ENCODE measurements at regions not wholly inside any gene's neighbourhood (a gene's known extent, or its start where the extent isn't known, plus 50 kb on each side); places are given as distances from the start of the nearest gene placed in this dataset.
"Not testable (repeated sequence)": the region's sequence is repeated elsewhere in the genome, so short reads cannot be mapped to it uniquely, and the experiment has no call there.

- no peak for DNase-seq
Observed at GRCh38 chr2:100704711-100705110, 115.2 kb upstream of the NPAS2 start.

GRCh38 chr2:100707016-100707947 lies 112.7 kb upstream of the NPAS2 start:
- DNase-seq: no peak

GRCh38 chr2:100708333-100708732 lies 111.6 kb upstream of the NPAS2 start:
- DNase-seq: no peak

- no peak for DNase-seq
Observed at GRCh38 chr2:100713106-100713505, 106.8 kb upstream of the NPAS2 start.

- DNase-seq: not testable (repeated sequence)
Observed at GRCh38 chr2:100714396-100715010, 105.4 kb upstream of the NPAS2 start.

- not testable (repeated sequence) for DNase-seq
Observed at GRCh38 chr2:100715861-100716260, 104.1 kb upstream of the NPAS2 start.

GRCh38 chr2:100716581-100716980 lies 103.4 kb upstream of the NPAS2 start:
- no peak for DNase-seq

GRCh38 chr2:100718065-100718629 lies 101.8 kb upstream of the NPAS2 start:
- no peak for DNase-seq

- no peak for DNase-seq
Observed at GRCh38 chr2:100720445-100720844, 99.5 kb upstream of the NPAS2 start.

GRCh38 chr2:100721693-100722092 lies 98.2 kb upstream of the NPAS2 start:
- DNase-seq: no peak

GRCh38 chr2:100722125-100722524 lies 97.8 kb upstream of the NPAS2 start:
- DNase-seq: no peak

GRCh38 chr2:100726866-100727265 lies 93.1 kb upstream of the NPAS2 start:
- no peak for DNase-seq

- no peak for DNase-seq
Observed at GRCh38 chr2:100730290-100730868, 89.6 kb upstream of the NPAS2 start.

GRCh38 chr2:100731535-100731981 lies 88.4 kb upstream of the NPAS2 start:
- no peak for DNase-seq

- no peak for DNase-seq
Observed at GRCh38 chr2:100733391-100734187, 86.3 kb upstream of the NPAS2 start.

GRCh38 chr2:100736121-100736915 lies 83.6 kb upstream of the NPAS2 start:
- no peak for DNase-seq

- DNase-seq: no peak
Observed at GRCh38 chr2:100739735-100740432, 80.1 kb upstream of the NPAS2 start.

- DNase-seq: no peak
Observed at GRCh38 chr2:100741880-100742276, 78.1 kb upstream of the NPAS2 start.

- no peak for DNase-seq
Observed at GRCh38 chr2:100742277-100743254, 77.4 kb upstream of the NPAS2 start.

GRCh38 chr2:100743741-100744140 lies 76.2 kb upstream of the NPAS2 start:
- no peak for DNase-seq
